ENCODE measurements at regions not wholly inside any gene's neighbourhood (a gene's known extent, or its start where the extent isn't known, plus 50 kb on each side); places are given as distances from the start of the nearest gene placed in this dataset.

DNA sequence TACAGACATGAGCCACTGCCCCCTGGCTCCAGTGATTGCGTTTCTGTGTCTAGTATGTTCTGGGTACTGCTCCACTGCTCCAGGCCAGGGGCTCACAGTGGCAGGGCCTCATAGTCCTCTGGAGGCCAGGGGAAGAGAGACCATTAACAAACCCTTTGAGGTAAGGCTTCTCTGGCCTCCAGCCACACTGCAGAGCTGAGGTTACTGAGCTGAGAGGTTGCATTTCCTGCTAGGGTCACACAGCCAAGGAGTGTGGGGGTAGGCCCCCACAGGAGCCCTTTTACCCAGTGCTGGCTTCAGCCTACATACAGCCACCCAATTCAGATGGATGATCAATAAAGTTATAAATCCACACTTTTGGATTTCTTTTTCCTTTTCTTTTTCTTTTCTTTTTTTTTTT is 50.4 kb upstream of the DLX4 start:
- Histone ChIP-seq H3K4me3 (ENCODE audit: insufficient read depth, low read depth, low read length) (no peak overlapping the region), H4K5ac (ENCODE audit: low read depth, low read length) (no peak overlapping the region), H4K91ac (ENCODE audit: insufficient read depth, low read depth, low read length) (no peak overlapping the region), H3K36me3 (ENCODE audit: control insufficient read depth, insufficient read depth, low read length) (no peaks in the 10 kb centered on the region), H2BK5ac (ENCODE audit: low read depth, low read length, poor library complexity, severe bottlenecking) (no peak overlapping the region), H3K4me2 (ENCODE audit: low read depth, low read length) (no peak overlapping the region), H3K14ac (replicated peaks; ENCODE audit: low read depth, low read length) (no peak overlapping the region), H3K56ac (ENCODE audit: extremely low read depth, insufficient read depth, low read length) (no peak overlapping the region), H3K9me3 (ENCODE audit: control insufficient read depth, insufficient read depth, low read length) (no peaks in the 10 kb centered on the region), H3K4ac (ENCODE audit: low read depth, low read length) (no peak overlapping the region), H3K9ac (ENCODE audit: low read depth, low read length) (no peak overlapping the region), H3K27me3 (ENCODE audit: control insufficient read depth, insufficient read depth, low read length) (peaks cover 83% of the 10 kb centered on the region), H2AK5ac (ENCODE audit: low read depth, low read length) (no peak overlapping the region), H4K8ac (ENCODE audit: low read depth in 2 of 2, low read length in 2 of 2) (no peak overlapping the region), H3K9me1 (ENCODE audit: insufficient read depth, low read length) (no peaks in the 10 kb centered on the region), H2AFZ (replicated peaks; ENCODE audit: low read length, poor library complexity) (no peak overlapping the region), H3K4me1 (ENCODE audit: control insufficient read depth, insufficient read depth, low read length) (no peaks in the 10 kb centered on the region), H3K18ac (ENCODE audit: low read depth, low read length) (no peak overlapping the region), H2AK9ac (replicated peaks; ENCODE audit: low read depth, low read length, poor library complexity) (no peak overlapping the region), H2BK20ac (ENCODE audit: low read depth, low read length) (no peak overlapping the region), H4K20me1 (ENCODE audit: insufficient read depth, low read length) (no peaks in the 10 kb centered on the region), H3K27ac (ENCODE audit: insufficient read depth, low read length) (no peak overlapping the region), H3K23ac (ENCODE audit: low read depth, low read length) (no peak overlapping the region), H3K79me1 (ENCODE audit: low read depth in 1 of 2, low read length in 2 of 2) (no peaks in the 10 kb centered on the region), H2BK120ac (ENCODE audit: low read depth, low read length) (no peak overlapping the region), H2BK15ac (ENCODE audit: low read depth, low read length) (no peak overlapping the region)
- no peak for DNase-seq
- ChIA-PET POLR2A (ENCODE audit: unreplicated experiment) (no interaction called here), CTCF (no interaction called here)
- no TSS peak for BruUV-seq (replicated peaks)
- WGBS, 2 experiments (ENCODE audit: extremely low coverage in 2 of 2, insufficient read length in 1 of 2): no CpG with 5 or more reads among the region's 1 CpG
- intact Hi-C loops (cut with micrococcal nuclease): no loop called here
- TF ChIP-seq POLR2A (IDR thresholded peaks at IDR 0.05; ENCODE audit: low read depth, low read length): no peak
- TF ChIP-seq CHD1 (IDR thresholded peaks at IDR 0.05; ENCODE audit: low read depth, low read length): no peak
- TF ChIP-seq MXI1 (IDR thresholded peaks at IDR 0.05; ENCODE audit: borderline replicate concordance, low read depth, low read length): no peak
- TF ChIP-seq SMC3 (IDR thresholded peaks at IDR 0.05; ENCODE audit: low read depth, low read length): no peak
- TF ChIP-seq, protein P1, sequence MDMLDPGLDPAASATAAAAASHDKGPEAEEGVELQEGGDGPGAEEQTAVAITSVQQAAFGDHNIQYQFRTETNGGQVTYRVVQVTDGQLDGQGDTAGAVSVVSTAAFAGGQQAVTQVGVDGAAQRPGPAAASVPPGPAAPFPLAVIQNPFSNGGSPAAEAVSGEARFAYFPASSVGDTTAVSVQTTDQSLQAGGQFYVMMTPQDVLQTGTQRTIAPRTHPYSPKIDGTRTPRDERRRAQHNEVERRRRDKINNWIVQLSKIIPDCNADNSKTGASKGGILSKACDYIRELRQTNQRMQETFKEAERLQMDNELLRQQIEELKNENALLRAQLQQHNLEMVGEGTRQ (IDR thresholded peaks at IDR 0.05; ENCODE audit: low read depth, low read length): no peak
- no peak for TF ChIP-seq BHLHE40 (IDR thresholded peaks at IDR 0.05; ENCODE audit: low read depth, low read length)
- no peak for TF ChIP-seq NFE2L2 (IDR thresholded peaks at IDR 0.05; ENCODE audit: low read depth, low read length)
- TF ChIP-seq, protein P2, sequence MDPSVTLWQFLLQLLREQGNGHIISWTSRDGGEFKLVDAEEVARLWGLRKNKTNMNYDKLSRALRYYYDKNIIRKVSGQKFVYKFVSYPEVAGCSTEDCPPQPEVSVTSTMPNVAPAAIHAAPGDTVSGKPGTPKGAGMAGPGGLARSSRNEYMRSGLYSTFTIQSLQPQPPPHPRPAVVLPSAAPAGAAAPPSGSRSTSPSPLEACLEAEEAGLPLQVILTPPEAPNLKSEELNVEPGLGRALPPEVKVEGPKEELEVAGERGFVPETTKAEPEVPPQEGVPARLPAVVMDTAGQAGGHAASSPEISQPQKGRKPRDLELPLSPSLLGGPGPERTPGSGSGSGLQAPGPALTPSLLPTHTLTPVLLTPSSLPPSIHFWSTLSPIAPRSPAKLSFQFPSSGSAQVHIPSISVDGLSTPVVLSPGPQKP (IDR thresholded peaks at IDR 0.05; ENCODE audit: borderline replicate concordance, low read depth, low read length): no peak
- no peak for TF ChIP-seq RAD21 (IDR thresholded peaks at IDR 0.05; ENCODE audit: low read length)
- no peak for TF ChIP-seq MAZ (IDR thresholded peaks at IDR 0.05; ENCODE audit: borderline replicate concordance, low read depth, low read length)
- no peak for TF ChIP-seq MAFK (IDR thresholded peaks at IDR 0.05; ENCODE audit: low read depth, low read length)
- TF ChIP-seq CEBPB (IDR thresholded peaks at IDR 0.05; ENCODE audit: low read depth, low read length): no peak
- TF ChIP-seq FOS (IDR thresholded peaks at IDR 0.05; ENCODE audit: low read depth, low read length): no peak
- no peak for TF ChIP-seq RFX5 (IDR thresholded peaks at IDR 0.05; ENCODE audit: low read depth, low read length)
- TF ChIP-seq, protein P3, sequence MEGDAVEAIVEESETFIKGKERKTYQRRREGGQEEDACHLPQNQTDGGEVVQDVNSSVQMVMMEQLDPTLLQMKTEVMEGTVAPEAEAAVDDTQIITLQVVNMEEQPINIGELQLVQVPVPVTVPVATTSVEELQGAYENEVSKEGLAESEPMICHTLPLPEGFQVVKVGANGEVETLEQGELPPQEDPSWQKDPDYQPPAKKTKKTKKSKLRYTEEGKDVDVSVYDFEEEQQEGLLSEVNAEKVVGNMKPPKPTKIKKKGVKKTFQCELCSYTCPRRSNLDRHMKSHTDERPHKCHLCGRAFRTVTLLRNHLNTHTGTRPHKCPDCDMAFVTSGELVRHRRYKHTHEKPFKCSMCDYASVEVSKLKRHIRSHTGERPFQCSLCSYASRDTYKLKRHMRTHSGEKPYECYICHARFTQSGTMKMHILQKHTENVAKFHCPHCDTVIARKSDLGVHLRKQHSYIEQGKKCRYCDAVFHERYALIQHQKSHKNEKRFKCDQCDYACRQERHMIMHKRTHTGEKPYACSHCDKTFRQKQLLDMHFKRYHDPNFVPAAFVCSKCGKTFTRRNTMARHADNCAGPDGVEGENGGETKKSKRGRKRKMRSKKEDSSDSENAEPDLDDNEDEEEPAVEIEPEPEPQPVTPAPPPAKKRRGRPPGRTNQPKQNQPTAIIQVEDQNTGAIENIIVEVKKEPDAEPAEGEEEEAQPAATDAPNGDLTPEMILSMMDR (conservative IDR thresholded peaks at IDR 0.05; ENCODE audit: low read depth, low read length): no peak
- TF ChIP-seq RCOR1 (IDR thresholded peaks at IDR 0.05; ENCODE audit: insufficient replicate concordance, low read length): no peak
- ATAC-seq (ENCODE audit: low read depth): no peak
- in situ Hi-C loops (cut with MboI; ENCODE audit: low sequenced_read_pairs): no loop called here
- dilution Hi-C loops (cut with HindIII; ENCODE audit: low sequenced_read_pairs, unreplicated experiment): no loop called here

Data from IMR-90 (cell line).